ENCODE measurements at regions not wholly inside any gene's neighbourhood (a gene's known extent, or its start where the extent isn't known, plus 50 kb on each side); places are given as distances from the start of the nearest gene placed in this dataset.

DNA sequence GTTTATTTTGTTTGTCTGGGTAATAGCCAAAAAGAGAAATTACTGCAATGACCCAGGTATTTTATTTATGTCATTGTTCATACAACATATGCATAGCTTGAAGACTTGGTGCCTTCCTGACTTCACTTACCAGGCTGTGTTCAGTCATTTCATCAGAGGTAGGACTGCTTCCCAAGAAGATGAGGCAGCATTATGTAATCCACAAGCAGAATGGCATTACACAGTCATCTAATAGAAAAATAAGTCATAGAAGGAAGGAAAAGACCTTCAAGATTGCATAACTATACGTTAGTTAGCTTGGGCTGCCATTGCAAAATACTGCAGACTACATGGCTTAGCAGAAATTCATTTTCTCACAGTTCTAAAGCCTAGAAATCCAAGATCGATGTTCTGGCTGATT, 167.5 kb downstream of the NMUR2 start (continued):
- TF ChIP-seq FOXA1 (IDR thresholded peaks at IDR 0.05), result no peak
- TF ChIP-seq TAF1 (conservative IDR thresholded peaks at IDR 0.05), result no peak

DNA sequence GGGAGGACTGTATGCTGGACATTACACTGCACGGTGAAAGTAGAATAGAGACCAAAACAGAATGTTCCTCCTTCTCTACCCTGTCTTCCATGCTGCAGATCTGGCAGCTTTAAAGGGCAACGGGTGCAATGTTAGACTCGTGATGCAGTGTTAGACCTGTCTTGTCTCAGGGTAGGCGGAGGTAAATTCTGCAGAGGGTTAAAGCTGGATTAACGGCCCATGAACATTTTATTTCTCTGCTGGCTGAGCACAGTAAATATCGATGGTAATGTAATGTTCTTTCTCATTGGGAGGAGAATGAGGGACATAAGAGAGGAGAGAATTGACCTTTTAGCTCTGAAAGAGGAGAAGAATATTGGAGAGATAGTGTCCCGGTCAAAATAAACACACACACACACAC, 178.9 kb downstream of the NMUR2 start:
- H3K4me1 ChIP-seq (ENCODE audit: control insufficient read depth in 4 of 4, insufficient read depth in 4 of 4, low read length in 3 of 4), result no peaks in the 10 kb centered on the region
- TF ChIP-seq HNF4G (IDR thresholded peaks at IDR 0.05), result no peak
- TF ChIP-seq FOXA1 (IDR thresholded peaks at IDR 0.05), result no peak
- TF ChIP-seq RXRA (IDR thresholded peaks at IDR 0.05), result no peak
- no peak for TF ChIP-seq TAF1 (conservative IDR thresholded peaks at IDR 0.05)
- no peak for TF ChIP-seq YY1 (IDR thresholded peaks at IDR 0.05)
- no peak for TF ChIP-seq HNF4A (conservative IDR thresholded peaks at IDR 0.05)
- H3K27me3 ChIP-seq (ENCODE audit: control insufficient read depth in 4 of 4, insufficient read depth in 4 of 4, low read length in 3 of 4), result no peaks in the 10 kb centered on the region
- no peak overlapping the region for H3K4me3 ChIP-seq (ENCODE audit: low read depth in 1 of 3, low read length in 3 of 3)
- DNase-seq (ENCODE audit: low spot score), result no peak
- H3K9me3 ChIP-seq (ENCODE audit: control insufficient read depth in 4 of 4, low read length in 3 of 4), result peaks cover 0 to 4% (median 0%) of the 10 kb centered on the region in 4 donors
- H3K9ac ChIP-seq (ENCODE audit: low read depth in 1 of 2, low read length in 2 of 2), result no peak overlapping the region
- no peak overlapping the region for H3K27ac ChIP-seq (ENCODE audit: low read depth in 1 of 2, low read length in 2 of 2)
- H3K36me3 ChIP-seq (ENCODE audit: control insufficient read depth in 4 of 4, insufficient read depth in 3 of 4, low read depth in 1 of 4, low read length in 3 of 4), result no peaks in the 10 kb centered on the region
- 69% methylated on average over 7 of the region's 7 CpGs for WGBS

DNA sequence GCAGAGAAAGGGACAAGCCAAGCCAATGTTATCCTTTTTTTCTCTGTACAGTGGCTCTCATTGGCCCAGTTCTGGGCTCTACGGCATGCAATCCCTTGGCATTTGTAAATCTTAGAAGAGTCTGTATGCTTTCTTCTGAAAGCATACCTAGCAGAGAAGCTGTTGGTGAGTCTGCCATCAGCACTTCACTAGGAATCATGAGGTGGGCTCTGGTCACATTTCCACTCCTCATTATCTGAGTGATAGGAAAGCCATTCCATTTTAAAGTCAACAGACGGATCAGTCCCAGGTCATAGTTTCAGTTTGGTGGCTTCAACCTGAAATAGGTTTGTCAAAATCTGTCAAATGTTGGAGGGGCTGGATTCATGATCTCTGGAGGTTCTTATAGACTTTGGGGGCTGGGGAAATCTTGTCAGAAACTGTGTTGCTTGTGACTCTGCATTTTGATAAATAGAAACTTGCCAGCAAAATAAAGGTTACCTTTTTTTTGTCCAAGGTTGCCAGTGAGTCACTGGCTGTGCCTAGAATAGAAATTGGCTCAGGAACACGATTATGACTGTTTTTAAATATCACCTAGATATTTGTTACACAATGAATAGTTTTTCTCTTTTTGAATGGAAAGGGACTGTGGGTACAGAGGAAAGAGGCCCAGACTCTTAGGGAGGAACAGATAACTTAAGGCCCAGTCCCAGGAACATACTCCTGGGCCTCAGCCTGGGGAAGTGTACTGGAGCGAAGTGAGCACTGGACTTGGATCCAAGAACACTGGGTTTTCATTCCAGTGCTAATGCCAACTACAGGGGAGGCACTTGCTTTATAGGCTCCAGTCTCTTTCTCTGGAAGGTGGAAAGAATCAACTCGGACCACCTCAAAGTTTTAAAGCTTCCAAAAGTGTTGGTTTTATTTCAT, 183.1 kb downstream of the NMUR2 start:
- Histone ChIP-seq H3K9ac (ENCODE audit: low read depth in 1 of 2, low read length in 2 of 2) (no peak overlapping the region), H3K4me3 (ENCODE audit: low read depth in 1 of 3, low read length in 3 of 3) (no peak overlapping the region), H3K9me3 (ENCODE audit: control insufficient read depth in 4 of 4, low read length in 3 of 4) (peaks cover 0 to 4% (median 0%) of the 10 kb centered on the region in 4 donors), H3K27me3 (ENCODE audit: control insufficient read depth in 4 of 4, insufficient read depth in 4 of 4, low read length in 3 of 4) (no peaks in the 10 kb centered on the region), H3K36me3 (ENCODE audit: control insufficient read depth in 4 of 4, insufficient read depth in 3 of 4, low read depth in 1 of 4, low read length in 3 of 4) (no peaks in the 10 kb centered on the region), H3K27ac (ENCODE audit: low read depth in 1 of 2, low read length in 2 of 2) (no peak overlapping the region), H3K4me1 (ENCODE audit: control insufficient read depth in 4 of 4, insufficient read depth in 4 of 4, low read length in 3 of 4) (no peaks in the 10 kb centered on the region)
- no peak for DNase-seq (ENCODE audit: low spot score)
- TF ChIP-seq NR2F2 (IDR thresholded peaks at IDR 0.05) (no peak), JUND (IDR thresholded peaks at IDR 0.05) (no peak), TAF1 (conservative IDR thresholded peaks at IDR 0.05) (no peak), RAD21 (IDR thresholded peaks at IDR 0.05) (no peak), RXRA (IDR thresholded peaks at IDR 0.05) (no peak), HNF4G (IDR thresholded peaks at IDR 0.05) (no peak)
- TF ChIP-seq, protein P1, sequence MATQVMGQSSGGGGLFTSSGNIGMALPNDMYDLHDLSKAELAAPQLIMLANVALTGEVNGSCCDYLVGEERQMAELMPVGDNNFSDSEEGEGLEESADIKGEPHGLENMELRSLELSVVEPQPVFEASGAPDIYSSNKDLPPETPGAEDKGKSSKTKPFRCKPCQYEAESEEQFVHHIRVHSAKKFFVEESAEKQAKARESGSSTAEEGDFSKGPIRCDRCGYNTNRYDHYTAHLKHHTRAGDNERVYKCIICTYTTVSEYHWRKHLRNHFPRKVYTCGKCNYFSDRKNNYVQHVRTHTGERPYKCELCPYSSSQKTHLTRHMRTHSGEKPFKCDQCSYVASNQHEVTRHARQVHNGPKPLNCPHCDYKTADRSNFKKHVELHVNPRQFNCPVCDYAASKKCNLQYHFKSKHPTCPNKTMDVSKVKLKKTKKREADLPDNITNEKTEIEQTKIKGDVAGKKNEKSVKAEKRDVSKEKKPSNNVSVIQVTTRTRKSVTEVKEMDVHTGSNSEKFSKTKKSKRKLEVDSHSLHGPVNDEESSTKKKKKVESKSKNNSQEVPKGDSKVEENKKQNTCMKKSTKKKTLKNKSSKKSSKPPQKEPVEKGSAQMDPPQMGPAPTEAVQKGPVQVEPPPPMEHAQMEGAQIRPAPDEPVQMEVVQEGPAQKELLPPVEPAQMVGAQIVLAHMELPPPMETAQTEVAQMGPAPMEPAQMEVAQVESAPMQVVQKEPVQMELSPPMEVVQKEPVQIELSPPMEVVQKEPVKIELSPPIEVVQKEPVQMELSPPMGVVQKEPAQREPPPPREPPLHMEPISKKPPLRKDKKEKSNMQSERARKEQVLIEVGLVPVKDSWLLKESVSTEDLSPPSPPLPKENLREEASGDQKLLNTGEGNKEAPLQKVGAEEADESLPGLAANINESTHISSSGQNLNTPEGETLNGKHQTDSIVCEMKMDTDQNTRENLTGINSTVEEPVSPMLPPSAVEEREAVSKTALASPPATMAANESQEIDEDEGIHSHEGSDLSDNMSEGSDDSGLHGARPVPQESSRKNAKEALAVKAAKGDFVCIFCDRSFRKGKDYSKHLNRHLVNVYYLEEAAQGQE (IDR thresholded peaks at IDR 0.05), result no peak
- TF ChIP-seq, protein P2, sequence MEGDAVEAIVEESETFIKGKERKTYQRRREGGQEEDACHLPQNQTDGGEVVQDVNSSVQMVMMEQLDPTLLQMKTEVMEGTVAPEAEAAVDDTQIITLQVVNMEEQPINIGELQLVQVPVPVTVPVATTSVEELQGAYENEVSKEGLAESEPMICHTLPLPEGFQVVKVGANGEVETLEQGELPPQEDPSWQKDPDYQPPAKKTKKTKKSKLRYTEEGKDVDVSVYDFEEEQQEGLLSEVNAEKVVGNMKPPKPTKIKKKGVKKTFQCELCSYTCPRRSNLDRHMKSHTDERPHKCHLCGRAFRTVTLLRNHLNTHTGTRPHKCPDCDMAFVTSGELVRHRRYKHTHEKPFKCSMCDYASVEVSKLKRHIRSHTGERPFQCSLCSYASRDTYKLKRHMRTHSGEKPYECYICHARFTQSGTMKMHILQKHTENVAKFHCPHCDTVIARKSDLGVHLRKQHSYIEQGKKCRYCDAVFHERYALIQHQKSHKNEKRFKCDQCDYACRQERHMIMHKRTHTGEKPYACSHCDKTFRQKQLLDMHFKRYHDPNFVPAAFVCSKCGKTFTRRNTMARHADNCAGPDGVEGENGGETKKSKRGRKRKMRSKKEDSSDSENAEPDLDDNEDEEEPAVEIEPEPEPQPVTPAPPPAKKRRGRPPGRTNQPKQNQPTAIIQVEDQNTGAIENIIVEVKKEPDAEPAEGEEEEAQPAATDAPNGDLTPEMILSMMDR (IDR thresholded peaks at IDR 0.05; ENCODE audit: low read depth, low read length, missing input control), result no peak
- WGBS, result 74% methylated on average over 5 of the region's 5 CpGs

All from liver (tissue), 8 donors.